Stimulated activated CD4-positive, alpha-beta T cell treated with anti-CD3 and anti-CD28 coated beads, Interleukin-2, amount 100 ng/mL, for 48 hours (primary cell): ENCODE measurements at regions not wholly inside any gene's neighbourhood (a gene's known extent, or its start where the extent isn't known, plus 50 kb on each side); places are given as distances from the start of the nearest gene placed in this dataset.
"Not testable (repeated sequence)": the region's sequence is repeated elsewhere in the genome, so short reads cannot be mapped to it uniquely, and the experiment has no call there.

Experiments
- DNase-seq, 2 donors: peaks; one replicate each; pipeline ENCODE4 v3.0.0-alpha.2; 2020

DNA sequence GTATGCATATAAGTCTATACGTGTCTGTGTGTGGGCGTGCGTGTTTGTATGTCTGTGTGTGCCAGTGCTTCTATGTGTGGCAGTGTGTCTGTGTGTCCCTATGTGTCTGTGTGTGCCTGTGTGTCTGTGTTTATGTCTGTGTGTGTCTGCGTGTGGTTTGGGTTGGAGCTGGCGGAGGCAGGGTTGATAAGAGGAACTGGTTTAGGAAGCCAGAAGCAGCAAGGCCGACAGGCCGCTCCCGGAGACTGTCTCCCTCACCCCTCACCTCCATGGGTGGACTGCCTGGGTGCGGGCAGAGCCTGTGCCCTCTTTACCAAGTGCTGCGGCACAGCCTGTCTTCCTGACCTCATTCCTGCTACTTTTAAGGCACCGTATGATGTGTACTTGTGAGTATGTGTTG is 327.1 kb upstream of the B3GAT1 start:
- DNase-seq = no peak

DNA sequence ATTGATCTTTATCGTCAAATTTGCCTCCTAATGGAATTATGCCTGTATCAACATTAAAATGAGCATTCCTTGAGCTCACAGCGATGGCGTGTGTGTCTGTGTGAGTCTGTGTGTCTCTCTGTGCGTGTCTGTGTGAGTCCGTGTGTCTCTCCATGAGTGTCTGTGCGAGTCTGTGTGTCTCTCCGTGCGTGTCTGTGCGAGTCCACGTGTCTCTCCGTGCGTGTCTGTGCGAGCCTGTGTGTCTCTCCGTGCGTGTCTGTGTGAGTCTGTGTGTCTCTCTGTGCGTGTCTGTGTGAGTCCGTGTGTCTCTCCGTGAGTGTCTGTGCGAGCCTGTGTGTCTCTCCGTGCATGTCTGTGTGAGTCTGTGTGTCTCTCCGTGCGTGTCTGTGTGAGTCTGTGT is 326.5 kb upstream of the B3GAT1 start:
- no peak for DNase-seq

DNA sequence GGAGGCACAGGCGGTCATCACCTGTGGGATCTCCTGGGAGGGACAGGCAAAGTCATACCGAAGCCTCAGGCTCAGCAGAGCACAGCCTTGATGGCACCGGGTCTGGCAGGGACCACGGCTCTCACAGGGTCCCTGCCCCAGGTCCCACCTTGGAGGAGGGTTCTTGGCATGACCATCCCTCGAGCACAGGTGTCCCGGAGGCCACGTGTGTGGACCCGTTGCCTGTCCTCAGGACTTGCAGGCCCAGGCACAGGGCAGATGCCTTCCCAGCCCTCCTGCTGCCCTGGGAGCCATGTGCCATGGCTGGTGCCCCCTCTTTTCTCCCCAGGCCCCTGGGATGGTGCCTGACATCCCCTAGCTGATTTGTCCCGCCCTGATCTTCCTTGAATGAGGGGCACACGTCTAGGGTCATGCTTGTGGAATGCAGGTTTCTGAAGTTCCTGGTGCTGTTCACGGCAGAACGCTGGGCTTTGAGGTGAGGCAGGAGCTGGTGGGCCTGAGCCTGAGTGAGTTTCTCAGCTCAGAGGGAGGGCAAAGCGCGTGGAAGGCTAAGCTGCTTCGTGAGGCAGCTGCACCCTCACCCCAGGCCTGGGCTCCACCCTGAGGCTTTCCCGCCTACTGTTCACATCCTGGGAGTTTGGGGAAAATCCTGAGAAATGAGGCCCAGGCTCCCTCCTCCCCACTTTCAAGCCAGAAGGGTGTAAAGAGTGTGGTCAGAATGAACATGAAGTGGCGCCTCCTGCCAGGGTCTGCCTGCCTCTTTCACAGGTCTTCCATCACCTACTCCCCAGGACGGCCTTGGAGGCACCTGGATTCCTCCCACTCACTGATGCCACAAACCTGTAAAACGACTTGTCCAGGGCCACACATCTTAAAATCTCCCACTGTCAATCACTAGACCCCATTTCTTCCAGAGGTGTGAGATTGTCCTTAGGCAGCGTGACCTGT is 325.8 kb upstream of the B3GAT1 start:
- DNase-seq = no peak

DNA sequence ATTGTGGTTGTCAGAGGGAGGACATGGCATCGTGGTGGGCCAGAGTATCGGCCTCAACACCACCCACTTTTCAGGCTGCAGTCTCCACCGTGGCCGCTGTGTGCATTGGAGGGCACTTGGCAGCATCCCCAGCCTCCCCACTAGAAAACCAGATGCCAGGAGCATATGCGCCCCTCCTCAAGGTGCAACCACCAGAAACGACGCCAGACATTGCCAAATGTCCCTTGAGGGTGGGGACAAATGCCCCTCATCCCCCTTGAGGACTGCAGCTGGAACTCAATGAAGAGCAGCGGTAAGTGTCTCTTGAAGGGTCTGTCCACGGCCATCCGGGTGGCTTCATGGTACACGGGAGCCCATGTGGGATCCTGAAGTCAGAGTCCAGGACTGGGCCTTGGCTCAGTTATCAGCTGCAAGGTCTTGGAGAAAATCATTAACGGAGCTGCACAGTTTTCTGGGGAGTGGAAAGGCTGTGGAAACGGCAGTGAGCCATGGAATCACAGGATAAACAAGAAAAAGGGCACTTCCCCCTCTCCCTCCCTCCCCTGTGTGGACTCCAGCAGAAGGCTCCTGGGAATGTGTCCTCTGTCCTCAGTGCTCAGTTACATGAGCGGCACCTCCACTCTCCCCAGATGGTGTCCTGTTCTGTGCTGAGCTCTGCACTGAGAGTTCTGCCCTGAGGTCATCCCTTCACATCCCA is 324.4 kb upstream of the B3GAT1 start:
- DNase-seq = no peak

DNA sequence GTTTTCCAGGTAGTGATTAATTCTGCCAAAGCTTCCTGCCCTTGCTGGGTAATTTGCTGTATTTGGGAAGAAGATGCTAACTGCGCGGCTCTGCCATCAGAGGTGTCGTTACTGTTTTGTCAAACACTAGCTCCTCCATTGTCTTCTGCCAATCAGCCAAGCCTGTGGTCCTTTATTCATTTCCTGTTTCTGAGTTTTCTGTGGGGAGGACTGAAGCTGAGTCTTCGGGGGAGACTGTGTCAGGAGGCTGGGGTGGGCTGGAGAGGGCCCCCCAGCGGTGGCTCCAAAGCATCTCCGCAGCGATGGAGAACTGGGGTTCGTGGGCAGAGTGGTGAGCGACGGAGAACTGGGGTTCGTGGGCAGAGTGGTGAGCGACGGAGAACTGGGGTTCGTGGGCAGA is 322.9 kb upstream of the B3GAT1 start:
- no peak for DNase-seq

DNA sequence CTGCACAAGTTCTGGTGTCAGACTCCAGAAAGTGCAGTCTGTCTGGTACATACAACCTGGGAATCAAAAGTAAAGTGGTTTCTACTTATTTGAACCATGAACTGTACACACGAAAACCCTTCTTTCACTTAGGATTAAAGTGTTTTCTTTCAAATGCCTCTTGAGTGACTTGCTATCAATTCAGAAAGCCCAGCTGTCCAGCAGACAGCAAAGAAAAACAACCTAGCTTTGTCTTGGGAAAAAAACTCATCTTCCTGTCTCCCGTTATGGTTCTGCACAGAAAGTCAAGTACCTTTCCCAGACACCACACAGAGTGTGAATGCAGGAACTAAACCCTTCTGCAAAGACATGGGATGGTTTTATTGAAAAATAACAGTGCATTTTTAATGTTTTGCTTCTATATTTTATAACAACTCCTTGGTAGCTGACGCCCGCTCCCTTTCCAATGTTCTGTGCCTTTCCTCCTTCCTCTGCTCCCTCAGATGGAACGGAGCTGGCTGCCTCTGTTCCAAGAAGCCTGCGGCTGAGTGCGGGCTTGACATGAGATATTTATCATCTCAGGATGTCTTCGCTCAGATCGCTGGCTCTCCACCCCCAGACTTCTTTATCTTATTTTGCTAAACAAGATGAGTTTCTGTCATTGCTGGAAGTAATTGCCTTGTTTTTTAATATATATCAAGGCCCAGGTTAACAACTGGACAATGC is 322.3 kb upstream of the B3GAT1 start:
- DNase-seq = no peak

DNA sequence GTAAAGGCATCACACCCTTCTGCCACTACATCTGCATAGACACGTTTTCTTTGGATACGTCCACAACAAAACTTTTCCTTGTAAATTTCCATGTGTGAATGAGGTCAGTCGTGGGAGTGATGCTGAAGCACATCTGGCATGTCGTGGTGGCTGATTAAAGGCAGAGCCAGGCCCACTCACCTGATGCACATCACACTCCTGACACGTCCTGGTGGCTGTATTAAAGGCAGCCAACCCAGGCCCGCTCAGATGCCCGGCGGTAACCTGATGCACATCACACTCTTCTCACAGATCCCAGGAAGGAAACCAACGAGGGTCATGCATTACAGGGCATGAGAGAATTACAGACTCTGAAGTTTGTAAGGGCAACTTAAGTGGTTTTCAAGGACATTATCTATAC is 321.6 kb upstream of the B3GAT1 start:
- DNase-seq = no peak

DNA sequence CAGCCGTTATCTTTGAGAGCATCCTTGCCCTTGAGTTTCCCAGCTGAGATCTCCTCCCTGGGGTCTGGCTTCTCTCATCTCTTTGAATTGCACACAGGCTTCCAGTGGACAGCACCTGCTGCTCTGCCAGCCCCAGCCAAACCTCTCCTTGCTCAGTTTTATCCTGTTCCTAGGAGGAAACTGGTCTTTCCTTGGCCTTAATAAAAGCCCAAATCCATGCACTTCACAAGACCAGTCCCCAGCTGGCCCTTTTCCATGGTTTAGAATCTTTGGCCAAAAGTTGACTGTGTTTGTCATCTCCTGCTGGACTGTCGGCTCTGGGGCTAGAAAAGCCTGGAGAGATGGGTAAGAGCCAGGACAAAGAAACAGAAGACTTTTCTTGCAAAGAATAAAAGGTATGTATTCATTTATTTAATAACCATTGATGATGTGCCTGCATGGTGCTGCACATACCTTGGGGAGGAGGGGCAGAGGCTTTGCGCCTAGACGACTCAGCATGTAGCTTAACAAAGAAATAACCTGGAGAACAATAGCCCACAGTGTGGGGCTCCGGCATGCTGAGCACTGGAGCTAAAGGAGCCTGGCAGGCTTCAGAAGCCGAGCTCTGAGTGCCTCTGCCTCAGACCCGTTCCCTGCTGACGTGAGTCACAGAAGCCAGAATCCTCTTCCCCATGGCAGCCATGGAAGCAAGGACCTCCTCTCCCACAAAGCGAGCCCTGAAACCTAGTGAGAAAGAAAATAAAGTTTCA is 319.3 kb upstream of the B3GAT1 start:
- DNase-seq = no peak

DNA sequence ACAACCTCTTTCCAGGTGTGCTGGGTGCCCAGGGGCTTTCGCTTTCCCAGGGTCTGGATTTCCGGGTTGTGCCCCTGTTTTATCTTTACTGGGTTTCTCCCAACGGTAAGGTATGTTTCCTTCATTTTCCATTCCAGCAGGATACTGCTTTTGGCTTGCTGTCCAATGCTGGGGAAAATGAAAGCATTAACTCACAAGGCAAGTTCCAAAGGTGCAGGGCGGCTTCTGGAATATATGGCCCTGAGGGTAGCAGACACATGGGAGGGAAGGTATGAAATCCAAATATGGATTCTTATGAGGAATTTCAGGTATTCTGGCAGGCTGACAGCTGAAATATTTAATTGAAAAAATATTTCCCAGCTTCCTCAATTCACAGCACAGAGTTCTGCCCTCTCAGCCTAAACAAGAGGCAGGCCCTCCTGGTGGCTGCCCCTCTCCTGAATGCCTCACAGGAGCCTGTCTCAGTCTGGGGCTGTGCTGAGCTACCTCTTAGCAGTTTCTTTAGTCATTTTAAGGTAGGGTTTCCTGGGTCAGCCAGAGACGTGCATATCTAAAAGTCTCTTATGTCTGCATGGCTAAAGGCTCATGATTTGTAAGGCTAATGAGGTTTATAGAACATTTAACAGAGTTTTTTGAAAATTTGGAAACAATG is 318.6 kb upstream of the B3GAT1 start:
- no peak for DNase-seq

DNA sequence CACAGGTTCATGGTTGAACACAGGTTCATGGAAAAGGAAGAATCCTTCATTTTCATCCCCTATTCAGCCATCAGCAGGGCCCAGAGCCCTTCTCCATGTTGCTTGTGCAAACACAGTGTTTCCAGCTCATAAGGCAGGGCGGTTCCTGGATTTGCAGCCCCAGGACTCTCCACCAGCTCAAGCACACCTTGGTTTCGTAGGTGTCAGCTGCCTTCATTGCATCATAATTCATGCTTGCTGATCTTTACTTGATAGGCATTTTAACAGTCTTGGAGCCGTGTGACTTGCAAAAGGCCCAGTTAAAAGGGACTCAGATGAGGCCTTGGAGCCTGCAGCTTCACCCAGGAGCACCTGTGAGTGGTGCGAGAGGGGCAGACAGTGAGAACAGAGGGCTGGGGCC is 318.1 kb upstream of the B3GAT1 start:
- DNase-seq = no peak

DNA sequence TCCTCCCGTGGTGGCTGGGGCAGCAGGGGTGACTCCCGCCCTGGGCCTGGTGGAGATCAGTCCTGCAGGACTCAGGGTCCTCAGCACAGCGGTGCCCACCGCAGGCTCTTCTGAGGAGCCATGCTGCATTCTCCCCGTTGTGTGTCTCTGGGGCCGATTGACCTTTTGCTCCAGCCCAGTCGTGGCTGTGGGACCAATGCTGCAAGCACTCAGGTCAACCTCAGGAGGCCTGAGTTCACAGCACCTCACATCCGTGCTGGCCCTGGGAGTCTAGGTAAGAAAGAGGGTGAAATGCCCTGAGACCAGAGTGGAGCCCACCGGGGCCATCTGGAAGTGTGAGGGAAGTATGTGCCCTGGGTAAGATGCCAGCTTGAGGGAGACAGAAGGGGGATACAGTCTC is 316.1 kb upstream of the B3GAT1 start:
- no peak for DNase-seq

DNA sequence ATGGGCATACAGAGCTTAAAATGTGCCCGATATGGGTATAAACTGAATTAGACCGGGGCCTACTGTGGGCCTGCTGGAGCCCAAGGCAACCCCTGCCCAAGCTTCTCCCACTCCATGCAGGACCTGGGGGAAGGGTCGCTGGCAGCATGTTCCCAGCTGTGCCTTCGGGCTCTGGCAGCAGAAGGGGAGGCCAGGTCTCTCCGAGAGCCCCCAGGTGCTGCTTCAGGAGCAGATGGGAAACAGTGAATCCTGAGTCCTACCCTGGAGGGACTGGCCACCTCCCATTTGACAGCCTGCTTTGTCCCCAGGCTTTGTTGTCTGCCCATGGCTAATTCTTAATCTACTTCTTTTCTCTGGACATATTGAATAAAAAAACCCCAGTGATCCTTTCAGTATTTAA is 315.6 kb upstream of the B3GAT1 start:
- DNase-seq = no peak

DNA sequence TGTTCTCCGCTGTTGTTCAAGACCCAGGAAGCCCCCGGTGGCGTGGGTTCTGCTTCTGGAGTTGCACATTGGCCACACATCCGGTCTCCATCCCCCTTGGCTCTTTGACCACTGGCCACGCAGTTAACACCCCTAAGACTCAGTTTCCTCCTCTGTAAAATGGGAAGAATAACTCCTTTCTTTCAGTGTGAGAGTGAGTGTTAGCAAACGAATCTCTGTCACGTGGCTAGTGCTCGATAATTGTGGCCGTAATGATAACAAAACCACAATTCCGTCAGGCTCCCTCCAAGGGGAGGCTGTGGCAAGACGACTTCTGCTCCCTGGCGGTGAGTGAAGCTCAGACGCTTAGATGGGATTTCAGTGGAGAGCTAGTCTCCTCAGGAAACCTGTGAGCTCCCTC is 315.2 kb upstream of the B3GAT1 start:
- DNase-seq = no peak

DNA sequence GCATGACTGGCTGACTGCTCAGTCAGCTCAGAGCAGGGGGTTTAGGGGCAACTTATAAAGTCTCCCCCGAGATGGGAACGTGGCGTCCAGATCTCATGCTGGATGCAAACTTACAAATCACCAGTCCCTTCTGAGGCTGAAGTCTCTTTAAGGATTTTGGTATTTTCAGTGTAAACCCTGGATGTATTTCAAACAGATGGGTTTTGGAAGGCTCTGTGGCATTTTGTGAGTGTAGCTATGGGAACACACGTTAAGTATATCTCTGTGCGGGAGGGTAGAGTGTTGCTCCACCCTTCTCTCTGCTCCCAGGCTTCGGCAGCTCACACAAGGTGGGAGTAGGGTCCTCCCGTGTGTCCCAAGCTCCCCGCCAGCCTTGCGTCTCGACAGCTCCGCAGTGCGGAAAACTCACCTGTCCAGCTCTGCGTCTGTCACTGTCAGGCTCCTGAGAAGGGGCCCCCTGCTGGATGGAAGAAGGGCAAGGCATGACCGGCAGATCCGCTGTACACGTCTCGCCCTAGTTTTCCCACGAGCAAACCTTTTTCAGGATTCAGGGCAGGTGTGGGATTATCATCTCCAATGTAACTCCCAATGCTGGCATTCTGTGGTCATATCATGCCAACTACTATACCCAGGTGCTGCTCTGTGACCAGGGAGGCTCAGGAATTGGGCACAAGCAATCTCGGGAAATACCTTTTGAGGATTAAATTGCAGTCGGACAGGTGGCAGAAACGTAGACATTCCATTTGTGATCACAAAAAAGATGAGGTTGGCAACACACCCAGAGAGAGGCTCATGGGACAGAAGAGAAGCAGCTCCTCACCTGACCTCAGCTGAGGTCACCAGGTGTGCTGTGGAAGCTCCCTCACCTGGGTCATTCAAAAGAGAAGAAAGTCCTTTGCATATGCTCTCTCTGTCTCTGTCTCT is 313.9 kb upstream of the B3GAT1 start:
- DNase-seq = no peak

DNA sequence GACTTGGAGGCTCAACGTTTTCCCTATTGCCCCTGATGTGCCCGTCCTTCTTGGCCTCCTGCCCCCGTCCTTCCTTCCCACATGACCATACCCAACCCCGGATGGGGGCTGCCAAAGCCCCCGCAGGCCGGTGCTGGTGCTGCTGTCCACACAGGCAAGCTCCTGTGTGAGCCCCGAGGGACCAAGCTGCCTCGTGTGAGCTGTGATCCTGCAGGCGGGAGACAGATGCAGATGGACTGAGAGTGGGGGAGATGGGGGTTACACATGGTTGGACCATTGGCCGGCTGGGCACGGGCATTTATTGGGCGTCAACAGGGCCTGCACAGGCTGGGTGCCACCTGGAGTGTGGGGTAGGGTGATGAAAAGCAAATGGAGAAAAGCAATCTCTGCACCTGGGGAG is 313.2 kb upstream of the B3GAT1 start:
- no peak for DNase-seq

DNA sequence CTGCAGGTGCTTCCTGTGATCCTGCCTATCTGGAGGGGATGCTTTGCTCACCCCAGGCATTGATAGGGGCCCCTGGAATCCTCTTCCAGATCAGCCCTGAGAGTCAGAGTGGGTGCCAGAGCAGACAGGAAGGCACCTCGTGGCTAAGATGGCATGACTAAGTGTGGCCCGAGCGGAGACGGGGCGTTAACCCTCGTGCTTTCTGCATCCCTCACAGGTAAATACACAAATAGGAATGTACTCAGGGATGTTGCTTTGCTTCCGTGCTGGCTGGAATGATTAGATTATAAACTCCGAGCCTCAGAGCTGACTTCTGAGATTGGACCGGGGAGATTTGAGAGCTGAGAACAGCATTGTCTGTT is 312.7 kb upstream of the B3GAT1 start:
- DNase-seq = no peak

DNA sequence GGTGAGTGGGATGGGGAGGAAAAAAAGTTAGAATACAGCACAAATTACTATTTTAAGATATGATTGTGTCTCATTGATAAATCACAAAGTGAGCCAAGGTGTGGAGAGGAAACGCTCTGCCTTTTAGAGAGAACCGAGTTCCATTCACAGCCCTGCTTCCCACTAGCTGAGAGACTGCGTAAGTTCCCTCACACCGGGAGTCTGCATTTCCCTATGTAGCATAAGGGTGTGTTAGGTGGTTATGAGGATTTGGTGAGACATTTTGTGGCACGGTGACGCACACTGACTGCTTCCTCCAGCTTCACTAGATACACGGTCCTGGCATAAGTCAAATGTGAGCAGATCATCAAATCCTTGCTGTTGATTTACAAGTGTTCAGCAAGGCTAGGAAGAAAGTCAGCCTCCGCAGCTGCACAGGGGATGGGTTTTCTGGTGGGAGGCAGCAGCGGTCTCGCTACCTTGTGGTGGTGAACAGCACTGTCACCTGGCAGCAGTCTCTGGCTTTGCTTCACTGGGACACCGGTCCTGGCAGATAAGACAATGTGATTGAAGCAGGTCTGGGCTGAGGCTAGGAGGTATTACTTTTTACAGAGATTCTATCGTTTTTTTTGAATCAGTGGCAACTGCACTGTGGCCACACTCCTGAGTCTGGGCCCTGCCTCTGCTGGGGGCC is 312.2 kb upstream of the B3GAT1 start:
- DNase-seq = no peak

DNA sequence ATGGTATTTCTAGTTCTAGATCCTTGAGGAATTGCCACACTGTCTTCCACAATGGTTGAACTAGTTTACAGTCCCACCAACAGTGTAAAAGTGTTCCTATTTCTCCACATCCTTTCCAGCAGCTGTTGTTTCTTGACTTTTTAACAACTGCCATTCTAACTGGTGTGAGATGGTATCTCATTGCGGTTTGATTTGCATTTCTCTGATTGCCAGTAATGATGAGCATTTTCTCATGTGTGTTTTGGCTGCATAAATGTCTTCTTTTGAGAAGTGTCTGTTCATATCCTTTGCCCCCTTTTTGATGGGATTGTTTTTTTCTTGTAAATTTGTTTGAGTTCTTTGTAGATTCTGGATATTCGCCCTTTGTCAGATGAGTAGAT is 308.6 kb upstream of the B3GAT1 start:
- not testable (repeated sequence) for DNase-seq

DNA sequence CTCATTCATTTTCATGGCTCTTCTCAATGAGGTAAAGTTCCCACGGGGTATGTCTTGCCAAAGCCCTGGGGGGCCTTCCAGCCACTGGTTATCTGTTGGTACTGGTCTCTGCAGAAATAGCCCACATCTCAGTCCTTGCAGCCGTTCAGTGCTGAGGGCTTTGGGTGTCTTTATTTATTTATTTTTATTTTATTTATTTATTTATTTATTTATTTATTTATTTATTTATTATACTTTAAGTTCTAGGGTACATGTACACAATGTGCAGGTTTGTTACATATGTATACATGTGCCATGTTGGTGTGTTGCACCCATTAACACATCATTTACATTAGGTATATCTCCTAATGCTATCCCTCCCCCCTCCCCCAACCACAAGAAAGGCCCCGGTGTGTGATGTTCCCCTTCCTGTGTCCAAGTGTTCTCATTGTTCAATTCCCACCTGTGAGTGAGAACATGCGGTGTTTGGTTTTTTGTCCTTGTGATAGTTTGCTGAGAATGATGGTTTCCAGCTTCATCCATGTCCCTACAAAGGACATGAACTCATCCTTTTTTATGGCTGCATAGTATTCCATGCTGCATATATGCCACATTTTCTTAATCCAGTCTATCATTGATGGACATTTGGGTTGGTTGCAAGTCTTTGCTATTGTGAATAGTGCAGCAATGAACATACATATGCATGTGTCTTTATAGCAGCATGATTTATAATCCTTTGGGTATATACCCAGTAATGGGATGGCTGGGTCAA is 308.1 kb upstream of the B3GAT1 start:
- not testable (repeated sequence) for DNase-seq

DNA sequence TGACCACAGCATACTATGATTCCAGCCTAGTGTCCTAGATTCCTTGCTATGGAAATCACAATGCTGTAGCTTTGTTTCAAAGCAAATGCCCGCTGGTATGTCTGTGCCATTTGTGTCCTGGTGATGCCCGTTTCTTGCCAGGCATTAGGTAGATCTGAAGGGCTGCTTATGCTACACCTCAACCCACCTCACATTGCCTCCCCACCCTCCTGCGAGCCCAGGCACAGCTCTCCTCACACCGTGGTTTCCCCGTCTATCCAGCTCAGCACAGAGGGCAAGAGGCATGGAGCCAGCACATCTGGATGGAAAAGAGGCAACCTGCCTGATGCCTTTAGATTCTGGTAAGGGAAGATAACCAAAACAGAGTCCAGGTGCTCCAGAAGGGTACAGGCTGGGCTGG is 307.4 kb upstream of the B3GAT1 start:
- DNase-seq = no peak
